ENCODE measurements at regions not wholly inside any gene's neighbourhood (a gene's known extent, or its start where the extent isn't known, plus 50 kb on each side); places are given as distances from the start of the nearest gene placed in this dataset.
"Not testable (repeated sequence)": the region's sequence is repeated elsewhere in the genome, so short reads cannot be mapped to it uniquely, and the experiment has no call there.

GRCh38 chr5:96483878-96484277 is 50.8 kb upstream of the PCSK1 start:
- DNase-seq (ENCODE audit: low read depth in 2 of 2, low spot score in 1 of 2): no peak

GRCh38 chr5:96487859-96488258 is 54.8 kb upstream of the PCSK1 start:
- no peak for DNase-seq (ENCODE audit: low read depth in 2 of 2, low spot score in 1 of 2)

DNA sequence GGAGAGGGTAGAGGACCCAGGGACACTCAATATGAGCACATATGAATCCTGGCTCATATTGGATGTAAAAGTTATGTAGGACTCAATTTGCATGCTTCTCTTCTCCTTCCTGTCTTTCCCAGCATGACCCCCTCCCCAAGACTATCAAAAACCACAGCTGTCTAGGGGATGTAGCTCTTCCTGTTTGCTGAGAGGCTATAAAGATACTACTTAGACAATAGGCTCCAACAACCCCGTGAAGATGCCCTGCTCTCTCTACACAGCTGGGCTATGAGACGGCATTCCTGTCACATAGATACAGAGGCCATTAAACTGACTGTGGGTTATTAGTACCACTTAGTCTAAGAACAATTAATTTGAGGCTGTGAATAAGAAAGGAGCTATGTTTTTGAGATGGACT is 56.5 kb upstream of the PCSK1 start:
- DNase-seq (ENCODE audit: low read depth in 2 of 2, low spot score in 1 of 2): no peak

GRCh38 chr5:96492459-96493047 is 59.5 kb upstream of the PCSK1 start:
- DNase-seq (ENCODE audit: low read depth in 2 of 2, low spot score in 1 of 2): no peak

DNA sequence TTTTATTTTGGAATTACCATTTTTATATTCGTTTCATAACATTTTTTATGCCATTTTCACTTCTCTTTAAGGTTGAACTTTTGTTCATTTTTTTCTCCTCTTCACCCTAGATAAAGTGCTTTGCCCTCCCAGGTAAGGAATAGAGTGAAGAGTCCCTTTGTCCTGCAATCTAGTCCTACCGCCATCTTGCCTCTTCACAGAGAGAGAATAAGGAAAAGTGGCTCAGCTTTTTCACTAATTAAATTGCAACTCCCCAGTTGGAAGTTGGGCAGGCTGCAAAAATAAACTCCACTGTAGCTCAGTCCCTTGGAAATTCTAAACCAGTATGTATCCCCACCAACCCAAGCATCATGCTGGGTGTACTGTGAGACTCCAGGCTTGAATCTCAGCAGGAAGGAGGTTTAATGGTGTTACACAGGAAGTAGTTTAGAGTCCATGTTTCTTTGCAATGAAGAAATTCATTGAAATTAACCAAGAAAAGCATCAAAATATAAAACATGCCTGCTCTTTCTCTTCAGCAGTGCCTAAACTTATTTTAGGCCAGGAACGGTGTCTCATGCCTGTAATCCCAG is 60.3 kb upstream of the PCSK1 start:
- DNase-seq (ENCODE audit: low read depth in 2 of 2, low spot score in 1 of 2): no peak

GRCh38 chr5:96495412-96495811 is 62.4 kb upstream of the PCSK1 start:
- not testable (repeated sequence) for DNase-seq (ENCODE audit: low read depth in 2 of 2, low spot score in 1 of 2)

- DNase-seq (ENCODE audit: low read depth in 2 of 2, low spot score in 1 of 2): not testable (repeated sequence)
These were observed 64.0 kb upstream of the PCSK1 start for GRCh38 chr5:96497027-96497426.

GRCh38 chr5:96499753-96500345 is 66.8 kb upstream of the PCSK1 start:
- no peak for DNase-seq (ENCODE audit: low read depth in 2 of 2, low spot score in 1 of 2)

- no peak for DNase-seq (ENCODE audit: low read depth in 2 of 2, low spot score in 1 of 2)
These were observed 69.1 kb upstream of the PCSK1 start for GRCh38 chr5:96501991-96502646.

GRCh38 chr5:96503501-96504236 is 70.6 kb upstream of the PCSK1 start:
- DNase-seq (ENCODE audit: low read depth in 2 of 2, low spot score in 1 of 2): no peak

DNA sequence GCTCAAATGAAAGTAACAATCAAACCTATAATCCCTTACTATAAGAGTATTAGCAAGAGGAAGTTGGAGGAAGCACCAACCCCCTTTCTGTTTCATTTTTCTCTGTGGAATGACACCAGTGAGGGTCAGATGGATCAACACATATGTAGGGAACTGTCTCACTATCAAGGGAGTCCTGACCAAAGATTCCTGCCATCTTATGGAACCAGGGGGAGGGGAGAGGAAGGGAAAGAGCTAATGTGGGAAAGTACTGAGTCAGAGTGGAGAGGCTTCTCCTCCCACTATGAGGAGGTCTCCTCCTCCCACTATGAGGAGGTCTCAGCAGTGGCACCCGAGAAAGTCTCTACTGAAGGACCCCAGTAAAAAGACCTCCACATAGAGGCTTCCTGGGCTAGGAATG is 73.3 kb upstream of the PCSK1 start:
- no peak for DNase-seq (ENCODE audit: low read depth in 2 of 2, low spot score in 1 of 2)

- no peak for DNase-seq (ENCODE audit: low read depth in 2 of 2, low spot score in 1 of 2)
These were observed 73.9 kb upstream of the PCSK1 start for GRCh38 chr5:96506866-96507527.

- DNase-seq (ENCODE audit: low read depth in 2 of 2, low spot score in 1 of 2): no peak
These were observed 76.3 kb upstream of the PCSK1 start for GRCh38 chr5:96509316-96509715.

DNA sequence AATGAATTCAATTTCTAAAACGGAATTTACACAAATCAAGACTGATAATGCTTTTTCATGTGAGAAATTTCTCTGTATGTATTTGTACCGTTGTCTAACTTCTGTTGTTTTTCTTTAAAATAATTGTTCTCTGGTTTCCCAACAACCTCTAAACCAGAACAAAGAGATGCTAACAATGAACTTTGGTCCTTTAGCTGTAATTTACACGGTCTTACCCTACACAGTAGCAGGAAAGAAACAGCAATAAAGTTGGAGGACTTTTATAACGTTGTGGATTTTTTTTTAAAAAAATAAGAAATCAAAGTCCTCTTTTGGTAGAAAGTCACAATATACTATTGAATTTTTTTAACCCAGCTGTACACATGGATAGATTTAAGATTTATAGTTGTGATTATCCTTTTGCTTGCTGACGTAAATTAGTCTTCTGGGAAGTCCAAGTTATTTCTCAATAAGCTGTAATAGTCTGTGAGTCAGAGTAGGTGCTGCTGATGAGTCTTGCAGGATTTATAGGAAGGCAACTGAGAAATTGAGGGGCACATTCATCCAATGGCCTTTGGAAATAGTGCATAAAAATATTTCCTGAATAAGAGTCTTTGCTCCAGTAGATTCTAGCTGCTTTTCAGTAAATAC is 76.8 kb upstream of the PCSK1 start:
- no peak for DNase-seq (ENCODE audit: low read depth in 2 of 2, low spot score in 1 of 2)

DNA sequence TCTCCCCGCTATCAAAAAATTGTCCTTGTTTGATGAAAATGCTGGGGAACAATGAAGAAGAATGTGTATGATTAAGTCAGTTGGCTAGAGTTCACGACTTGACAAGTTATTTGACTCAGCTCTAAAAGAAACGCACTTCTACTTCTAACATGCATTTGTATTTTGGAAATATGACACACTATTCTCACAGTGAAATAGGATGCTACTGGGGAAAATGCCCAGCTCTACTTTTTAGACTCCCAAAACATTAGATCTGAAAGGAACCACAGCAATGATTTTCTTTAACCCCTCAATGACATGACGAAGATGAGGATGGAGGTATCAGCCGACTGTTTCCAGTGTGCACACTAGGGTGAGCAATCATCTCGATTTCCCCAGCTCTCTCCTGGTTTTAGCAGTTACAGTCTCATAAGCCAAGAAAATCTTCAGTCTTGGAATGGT is 83.6 kb upstream of the PCSK1 start:
- no peak for DNase-seq (ENCODE audit: low read depth in 2 of 2, low spot score in 1 of 2)

DNA sequence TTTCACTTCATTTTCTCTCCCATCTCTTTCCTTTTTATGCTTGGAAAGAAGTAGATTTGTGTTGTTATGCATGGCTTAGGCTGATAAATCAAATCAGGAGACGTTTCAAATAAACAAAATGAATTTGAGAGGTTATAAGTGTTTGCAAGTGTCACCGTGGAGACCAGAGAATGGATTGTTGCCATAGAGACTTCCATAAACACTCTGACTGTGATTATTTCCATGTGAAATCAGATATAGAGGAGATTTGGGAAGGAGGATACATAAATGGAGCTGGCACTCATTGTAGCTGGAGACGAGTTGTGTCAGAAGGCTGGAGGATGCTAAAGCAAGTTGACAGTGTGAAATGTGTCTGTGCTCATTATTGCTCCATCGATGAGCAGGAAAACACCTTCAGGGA is 84.2 kb upstream of the PCSK1 start:
- no peak for DNase-seq (ENCODE audit: low read depth in 2 of 2, low spot score in 1 of 2)

- DNase-seq (ENCODE audit: low read depth in 2 of 2, low spot score in 1 of 2): no peak
These were observed 87.3 kb upstream of the PCSK1 start for GRCh38 chr5:96520345-96520744.

- DNase-seq (ENCODE audit: low read depth in 2 of 2, low spot score in 1 of 2): no peak
These were observed 89.7 kb upstream of the PCSK1 start for GRCh38 chr5:96522635-96523355.

GRCh38 chr5:96527768-96528661 is 95.0 kb upstream of the PCSK1 start:
- no peak for DNase-seq (ENCODE audit: low read depth in 2 of 2, low spot score in 1 of 2)
